H9 (cell line): ENCODE measurements at regions not wholly inside any gene's neighbourhood (a gene's known extent, or its start where the extent isn't known, plus 50 kb on each side); places are given as distances from the start of the nearest gene placed in this dataset.

Experiments
- DNase-seq: peaks from one replicate; pipeline ENCODE4 v3.0.0-alpha.2; 2017
- H2AFZ ChIP-seq: one replicate; pipeline ENCODE4 v1.6.1; 2013; ENCODE audit warnings: mild to moderate bottlenecking, low read length, control low read depth, moderate library complexity
- H2AK5ac ChIP-seq: 2 replicates; pipeline ENCODE4 v1.6.1; 2013; ENCODE audit warnings: low read length, control low read depth, mixed read lengths; ENCODE audit not compliant: insufficient read length
- H2BK120ac ChIP-seq: one replicate; pipeline ENCODE4 v1.6.1; 2013; ENCODE audit warnings: low read depth, mild to moderate bottlenecking, low read length, control low read depth, inconsistent platforms; ENCODE audit not compliant: poor library complexity, severe bottlenecking
- H2BK12ac ChIP-seq: 2 replicates; pipeline ENCODE4 v1.6.1; 2013; ENCODE audit warnings: low read length, control low read depth, mixed read lengths, low read depth; ENCODE audit not compliant: insufficient read length
- H2BK15ac ChIP-seq: 2 replicates; pipeline ENCODE4 v1.6.1; 2013; ENCODE audit warnings: low read depth, low read length, control low read depth
- H2BK20ac ChIP-seq: one replicate; pipeline ENCODE4 v1.6.1; 2013; ENCODE audit warnings: low read depth, mild to moderate bottlenecking, low read length, control low read depth, inconsistent platforms; ENCODE audit not compliant: poor library complexity, severe bottlenecking
- H2BK5ac ChIP-seq: 2 replicates; pipeline ENCODE4 v1.6.1; 2013; ENCODE audit warnings: low read length, control low read depth, mixed read lengths; ENCODE audit not compliant: insufficient read length
- H3K14ac ChIP-seq: 2 replicates; pipeline ENCODE4 v1.6.1; 2013; ENCODE audit warnings: low read length, control low read depth; ENCODE audit not compliant: insufficient read depth
- H3K18ac ChIP-seq: 2 replicates; pipeline ENCODE4 v1.6.1; 2013; ENCODE audit warnings: low read depth, mild to moderate bottlenecking, mixed read lengths, low read length, control low read depth; ENCODE audit not compliant: insufficient read length
- H3K23ac ChIP-seq: 2 replicates; pipeline ENCODE4 v1.6.1; 2013; ENCODE audit warnings: low read length, control low read depth, mixed read lengths, low read depth; ENCODE audit not compliant: insufficient read length
- H3K23me2 ChIP-seq: 2 replicates; pipeline ENCODE4 v1.6.1; 2013; ENCODE audit warnings: low read depth, mild to moderate bottlenecking, mixed read lengths, low read length, control low read depth; ENCODE audit not compliant: insufficient read length, poor library complexity, severe bottlenecking
- H3K27ac ChIP-seq: 2 replicates; pipeline ENCODE4 v1.5.1; 2013; ENCODE audit warnings: low read length, control low read depth, mixed read lengths, low read depth; ENCODE audit not compliant: insufficient read length
- H3K27me3 ChIP-seq: 2 replicates; pipeline ENCODE4 v1.6.1; 2013; ENCODE audit warnings: low read length, control low read depth, inconsistent platforms; ENCODE audit not compliant: insufficient read depth
- H3K4ac ChIP-seq: 2 replicates; pipeline ENCODE4 v1.6.1; 2013; ENCODE audit warnings: low read depth, mild to moderate bottlenecking, control low read depth, inconsistent platforms, low read length, moderate library complexity
- H3K4me1 ChIP-seq: 2 replicates; pipeline ENCODE4 v1.6.1; 2013; ENCODE audit warnings: low read length, control low read depth, inconsistent platforms; ENCODE audit not compliant: insufficient read depth
- H3K4me2 ChIP-seq: 2 replicates; pipeline ENCODE4 v1.6.1; 2013; ENCODE audit warnings: low read length, control low read depth, mixed read lengths; ENCODE audit not compliant: insufficient read length, insufficient read depth
- H3K56ac ChIP-seq: 2 replicates; pipeline ENCODE4 v1.6.1; 2013; ENCODE audit warnings: low read depth, mild to moderate bottlenecking, mixed read lengths, low read length, control low read depth; ENCODE audit not compliant: insufficient read length
- H3K79me1 ChIP-seq: 2 replicates; pipeline ENCODE4 v1.6.1; 2013; ENCODE audit warnings: low read depth, mild to moderate bottlenecking, moderate library complexity, low read length, control low read depth, inconsistent platforms; ENCODE audit not compliant: insufficient read depth, poor library complexity, severe bottlenecking
- H3K79me2 ChIP-seq: 2 replicates; pipeline ENCODE4 v1.6.1; 2013; ENCODE audit warnings: low read length, control low read depth, inconsistent platforms; ENCODE audit not compliant: insufficient read depth
- H3K9ac ChIP-seq: 2 replicates; pipeline ENCODE4 v1.6.1; 2013; ENCODE audit warnings: low read length, control low read depth, mixed read lengths; ENCODE audit not compliant: insufficient read length; ENCODE audit errors: extremely low read depth
- H3K9me3 ChIP-seq: one replicate; pipeline ENCODE4 v1.6.1; 2013; ENCODE audit warnings: low read depth, low read length, inconsistent platforms; ENCODE audit not compliant: control insufficient read depth
- H3T11ph ChIP-seq: one replicate; pipeline ENCODE4 v1.6.1; 2013; ENCODE audit warnings: mild to moderate bottlenecking, low read length, control low read depth, inconsistent platforms
- H4K20me1 ChIP-seq: one replicate; pipeline ENCODE4 v1.6.1; 2013; ENCODE audit not compliant: control insufficient read depth, insufficient read length, insufficient read depth
- H4K5ac ChIP-seq: 2 replicates; pipeline ENCODE4 v1.6.1; 2013; ENCODE audit warnings: low read depth, mild to moderate bottlenecking, mixed read lengths, low read length, control low read depth; ENCODE audit not compliant: insufficient read length
- H4K8ac ChIP-seq: replicated peaks from 2 replicates; pipeline ENCODE4 v1.6.1; 2013; ENCODE audit warnings: low read length, control low read depth, mixed read lengths, low read depth; ENCODE audit not compliant: insufficient read length
- H4K91ac ChIP-seq: 2 replicates; pipeline ENCODE4 v1.6.1; 2013; ENCODE audit warnings: low read depth, mild to moderate bottlenecking, moderate library complexity, mixed read lengths, low read length, control low read depth; ENCODE audit not compliant: insufficient read length
- H3K27ac Mint-ChIP-seq, 3 experiments: 2 replicates in 2 of 3; 3 replicates in 1 of 3; pipeline ENCODE4 v1.8.0; 2020 to 2021; ENCODE audit warnings: mixed read lengths in 3 of 3, mild to moderate bottlenecking in 1 of 3, moderate library complexity in 1 of 3
- H3K27me3 Mint-ChIP-seq: 2 replicates; pipeline ENCODE4 v1.8.0; 2021; ENCODE audit warnings: low read depth, mild to moderate bottlenecking, moderate library complexity, mixed read lengths
- H3K36me3 Mint-ChIP-seq, 3 experiments: 2 replicates in 2 of 3; 3 replicates in 1 of 3; pipeline ENCODE4 v1.8.0; 2020 to 2021; ENCODE audit warnings: low read depth in 3 of 3, mixed read lengths in 3 of 3; ENCODE audit not compliant: insufficient read depth in 1 of 3
- H3K4me1 Mint-ChIP-seq, 2 experiments: 2 replicates each; pipeline ENCODE4 v1.8.0; 2020; ENCODE audit warnings: mixed read lengths in 2 of 2
- H3K4me3 Mint-ChIP-seq, 2 experiments: 2 replicates in 1 of 2; 3 replicates in 1 of 2; pipeline ENCODE4 v1.8.0; 2020 to 2021; ENCODE audit warnings: mild to moderate bottlenecking in 2 of 2, mixed read lengths in 2 of 2, moderate library complexity in 1 of 2
- H3K9me3 Mint-ChIP-seq, 2 experiments: 2 replicates in 1 of 2; 3 replicates in 1 of 2; pipeline ENCODE4 v1.8.0; 2020; ENCODE audit warnings: mild to moderate bottlenecking in 2 of 2, mixed read lengths in 2 of 2, moderate library complexity in 1 of 2
- CTCF ChIP-seq: fragments of 200-600 bp; sonication (generic); conservative IDR thresholded peaks from 3 replicates; pipeline ENCODE4 v1.8.0; 2021; ENCODE audit warnings: antibody characterized with exemption, mild to moderate bottlenecking
- WGBS: extraction: QIAGEN DNeasy Blood & Tissue Kit; methylation state at CpG from one replicate; pipeline ENCODE4 v1.1.7; 2013; ENCODE audit warnings: missing lambda C conversion rate, low lambda C conversion rate, mixed read lengths; ENCODE audit not compliant: insufficient read length; ENCODE audit errors: extremely low coverage; 5-methylcytosine and 5-hydroxymethylcytosine counted together

GRCh38 chr14:34345718-34346465, 116.1 kb downstream of the SPTSSA start:
- Histone ChIP-seq H2BK5ac (no peak overlapping the region), H4K20me1 (no peaks in the 10 kb centered on the region), H3K4me2 (no peak overlapping the region), H3K27ac (no peak overlapping the region), H3K14ac (no peak overlapping the region), H3K4ac (no peak overlapping the region), H3K79me1 (no peaks in the 10 kb centered on the region), H3K18ac (no peak overlapping the region), H3K9me3 (no peaks in the 10 kb centered on the region), H2BK20ac (no peak overlapping the region), H3T11ph (no peak overlapping the region), H3K79me2 (no peaks in the 10 kb centered on the region), H4K91ac (no peak overlapping the region), H4K8ac (no peak overlapping the region), H2AK5ac (no peak overlapping the region), H3K4me1 (no peaks in the 10 kb centered on the region), H3K23ac (no peak overlapping the region), H3K9ac (no peak overlapping the region), H3K27me3 (no peaks in the 10 kb centered on the region), H2BK15ac (no peak overlapping the region), H2BK12ac (no peak overlapping the region), H3K23me2 (no peaks in the 10 kb centered on the region), H2AFZ (no peak overlapping the region), H4K5ac (no peak overlapping the region), H2BK120ac (no peak overlapping the region), H3K56ac (no peak overlapping the region)
- no peak for TF ChIP-seq CTCF
- Mint-ChIP-seq H3K4me1 (no peaks in the 10 kb centered on the region), H3K4me3 (no peak overlapping the region), H3K27ac (no peak overlapping the region), H3K36me3 (peaks cover 8 to 39% (median 16%) of the 10 kb centered on the region in 3 experiments), H3K9me3 (peaks cover 41 to 46% of the 10 kb centered on the region in 2 experiments), H3K27me3 (no peaks in the 10 kb centered on the region)
- WGBS = no CpG with 5 or more reads among the region's 26 CpGs
- DNase-seq = no peak
